Calu3 (cell line): ENCODE measurements at regions not wholly inside any gene's neighbourhood (a gene's known extent, or its start where the extent isn't known, plus 50 kb on each side); places are given as distances from the start of the nearest gene placed in this dataset.

ENCODE experiments used
- BruUV-seq: library from RNA; stranded (reverse); fragments of 400-500 nt; replicated peaks from 2 replicates; lab custom pipeline; 2021; lab: Mats Ljungman, UMichigan
- CTCF ChIA-PET: fragments of 300-600 bp; sonication (Branson Sonifier 250); formaldehyde crosslinking; loops from one replicate; lab custom pipeline; 2022; ENCODE audit warnings: antibody characterized with exemption; lab: Charles Lee
- DNase-seq: peaks from one replicate; pipeline ENCODE4 v3.0.0; 2022
- H3K27ac Mint-ChIP-seq: one replicate; pipeline ENCODE4 v1.8.0; 2022; ENCODE audit warnings: mixed read lengths; ENCODE audit not compliant: unreplicated experiment
- H3K27me3 Mint-ChIP-seq: one replicate; pipeline ENCODE4 v1.8.0; 2022; ENCODE audit warnings: mixed read lengths; ENCODE audit not compliant: unreplicated experiment
- H3K36me3 Mint-ChIP-seq: one replicate; pipeline ENCODE4 v1.8.0; 2022; ENCODE audit warnings: mild to moderate bottlenecking, moderate library complexity, mixed read lengths; ENCODE audit not compliant: insufficient read depth, unreplicated experiment
- H3K4me1 Mint-ChIP-seq: one replicate; pipeline ENCODE4 v1.8.0; 2022; ENCODE audit warnings: mild to moderate bottlenecking, low read depth, mixed read lengths; ENCODE audit not compliant: unreplicated experiment
- H3K4me3 Mint-ChIP-seq: one replicate; pipeline ENCODE4 v1.8.0; 2022; ENCODE audit warnings: mild to moderate bottlenecking, low read depth, moderate library complexity, mixed read lengths; ENCODE audit not compliant: unreplicated experiment
- H3K9me3 Mint-ChIP-seq: one replicate; pipeline ENCODE4 v1.8.0; 2022; ENCODE audit warnings: low read depth, mixed read lengths; ENCODE audit not compliant: unreplicated experiment
- intact Hi-C: fragments of 100-400 bp; cut with micrococcal nuclease; formaldehyde crosslinking; loops from one replicate; pipeline ENCODE4 v1.10.0; 2022; ENCODE audit not compliant: unreplicated experiment
- TF ChIP-seq, protein P1 (sequence below): fragments of 200-600 bp; IDR thresholded peaks from one replicate; pipeline ENCODE4 v1.8.0; 2022; ENCODE audit warnings: antibody characterized with exemption; ENCODE audit not compliant: unreplicated experiment

- no peak overlapping the region for H3K4me3 Mint-ChIP-seq
- intact Hi-C loops: no loop called here
- TF ChIP-seq, protein P1, sequence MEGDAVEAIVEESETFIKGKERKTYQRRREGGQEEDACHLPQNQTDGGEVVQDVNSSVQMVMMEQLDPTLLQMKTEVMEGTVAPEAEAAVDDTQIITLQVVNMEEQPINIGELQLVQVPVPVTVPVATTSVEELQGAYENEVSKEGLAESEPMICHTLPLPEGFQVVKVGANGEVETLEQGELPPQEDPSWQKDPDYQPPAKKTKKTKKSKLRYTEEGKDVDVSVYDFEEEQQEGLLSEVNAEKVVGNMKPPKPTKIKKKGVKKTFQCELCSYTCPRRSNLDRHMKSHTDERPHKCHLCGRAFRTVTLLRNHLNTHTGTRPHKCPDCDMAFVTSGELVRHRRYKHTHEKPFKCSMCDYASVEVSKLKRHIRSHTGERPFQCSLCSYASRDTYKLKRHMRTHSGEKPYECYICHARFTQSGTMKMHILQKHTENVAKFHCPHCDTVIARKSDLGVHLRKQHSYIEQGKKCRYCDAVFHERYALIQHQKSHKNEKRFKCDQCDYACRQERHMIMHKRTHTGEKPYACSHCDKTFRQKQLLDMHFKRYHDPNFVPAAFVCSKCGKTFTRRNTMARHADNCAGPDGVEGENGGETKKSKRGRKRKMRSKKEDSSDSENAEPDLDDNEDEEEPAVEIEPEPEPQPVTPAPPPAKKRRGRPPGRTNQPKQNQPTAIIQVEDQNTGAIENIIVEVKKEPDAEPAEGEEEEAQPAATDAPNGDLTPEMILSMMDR: no peak
- no peaks in the 10 kb centered on the region for H3K27me3 Mint-ChIP-seq
- no peak for DNase-seq
- BruUV-seq: no TSS peak
- H3K27ac Mint-ChIP-seq: no peak overlapping the region
- no peaks in the 10 kb centered on the region for H3K9me3 Mint-ChIP-seq
- no peaks in the 10 kb centered on the region for H3K4me1 Mint-ChIP-seq
- CTCF ChIA-PET: no interaction called here
- no peaks in the 10 kb centered on the region for H3K36me3 Mint-ChIP-seq
Measured at GRCh38 chr7:119350334-119350733, 922.6 kb upstream of the KCND2 start.

- TF ChIP-seq, protein P1: no peak
- BruUV-seq: no TSS peak
- intact Hi-C loops: no loop called here
- Mint-ChIP-seq H3K4me3 (no peak overlapping the region), H3K27ac (no peak overlapping the region), H3K9me3 (peaks cover 1% of the 10 kb centered on the region), H3K36me3 (no peaks in the 10 kb centered on the region), H3K27me3 (no peaks in the 10 kb centered on the region), H3K4me1 (no peaks in the 10 kb centered on the region)
- DNase-seq: no peak
- CTCF ChIA-PET: no interaction called here
Measured at GRCh38 chr7:119351320-119351719, 921.7 kb upstream of the KCND2 start.

- CTCF ChIA-PET: no interaction called here
- Mint-ChIP-seq H3K27ac (no peak overlapping the region), H3K36me3 (no peaks in the 10 kb centered on the region), H3K9me3 (no peaks in the 10 kb centered on the region), H3K4me1 (no peaks in the 10 kb centered on the region), H3K4me3 (no peak overlapping the region), H3K27me3 (no peaks in the 10 kb centered on the region)
- no TSS peak for BruUV-seq
- DNase-seq: no peak
- intact Hi-C loops: no loop called here
- TF ChIP-seq, protein P1: no peak
Measured at GRCh38 chr7:119374436-119374835, 898.5 kb upstream of the KCND2 start.

DNA sequence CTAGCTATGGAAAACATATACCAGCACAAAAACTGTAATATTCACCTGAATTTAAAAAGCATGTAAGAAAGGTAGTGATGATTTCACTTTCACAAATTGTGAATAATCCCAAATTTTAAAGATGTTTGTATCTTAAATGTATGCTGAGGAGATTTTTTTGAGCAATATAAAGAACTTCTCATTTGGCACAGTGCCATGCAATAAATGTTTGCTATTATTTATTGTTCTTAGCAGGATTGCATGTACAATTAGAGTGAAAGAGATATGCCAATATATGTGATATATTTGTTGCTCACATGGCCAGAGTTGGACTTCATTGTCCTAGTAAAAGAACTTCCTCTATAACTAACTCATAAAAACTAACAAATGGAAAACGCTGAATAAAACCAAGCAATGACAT lies 895.1 kb upstream of the KCND2 start:
- H3K27ac Mint-ChIP-seq: no peak overlapping the region
- H3K27me3 Mint-ChIP-seq: no peaks in the 10 kb centered on the region
- TF ChIP-seq, protein P1: no peak
- CTCF ChIA-PET: no interaction called here
- no peak for DNase-seq
- H3K4me1 Mint-ChIP-seq: no peaks in the 10 kb centered on the region
- no peak overlapping the region for H3K4me3 Mint-ChIP-seq
- no TSS peak for BruUV-seq
- H3K36me3 Mint-ChIP-seq: no peaks in the 10 kb centered on the region
- no peaks in the 10 kb centered on the region for H3K9me3 Mint-ChIP-seq
- intact Hi-C loops: no loop called here
